Suppressor macrophage (primary cell): ENCODE measurements at regions not wholly inside any gene's neighbourhood (a gene's known extent, or its start where the extent isn't known, plus 50 kb on each side); places are given as distances from the start of the nearest gene placed in this dataset.
"Not testable (repeated sequence)": the region's sequence is repeated elsewhere in the genome, so short reads cannot be mapped to it uniquely, and the experiment has no call there.

Experiments used
- DNase-seq, 4 experiments: peaks; one replicate each; pipeline ENCODE4 v3.0.0-alpha.2; 2020 to 2022

GRCh38 chr2:208939852-208940251, 484.0 kb upstream of the MAP2 start:
- DNase-seq: no peak

DNA sequence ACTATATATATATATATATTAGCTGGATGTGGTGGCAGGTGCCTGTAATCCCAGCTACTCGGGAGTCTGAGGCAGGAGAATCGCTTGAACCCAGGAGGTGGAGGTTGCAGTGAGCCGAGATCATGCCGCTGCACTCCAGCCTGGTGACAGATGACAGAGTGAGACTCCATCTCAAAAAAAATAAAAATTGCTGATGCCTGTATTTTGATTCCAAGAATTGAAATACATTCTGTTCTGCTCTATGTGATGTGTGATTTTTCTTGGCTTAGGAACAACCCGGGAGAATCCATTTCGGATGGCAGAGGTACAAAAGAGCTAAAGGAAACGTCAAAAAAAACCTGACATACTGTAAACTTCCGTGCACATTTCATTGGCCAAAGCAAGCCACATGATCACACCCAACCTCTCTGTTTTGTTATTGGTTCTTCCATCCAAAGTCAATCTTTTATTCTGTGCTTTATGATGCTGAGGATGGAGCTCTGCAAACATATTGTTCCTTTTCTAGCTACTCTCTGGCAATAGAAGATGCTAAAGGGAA, 478.1 kb upstream of the MAP2 start:
- no peak for DNase-seq

DNA sequence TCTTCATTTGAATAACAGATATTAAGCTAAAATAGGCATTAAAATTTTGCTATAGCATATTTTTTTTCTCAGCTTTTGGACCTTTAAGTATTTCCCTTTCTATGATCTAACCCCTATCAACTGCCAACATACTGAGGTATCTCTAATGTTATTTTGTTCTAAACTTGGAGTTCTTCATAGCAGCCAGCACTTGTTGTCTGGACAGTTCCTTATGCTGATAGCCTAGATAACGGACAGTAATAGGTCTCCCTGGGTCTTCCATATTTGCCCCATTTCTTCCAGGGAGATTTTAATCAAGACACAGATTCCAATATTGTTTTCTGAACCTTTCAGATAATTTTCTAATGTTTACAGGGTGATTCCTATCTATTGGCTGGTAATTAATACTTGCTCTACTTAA, 475.8 kb upstream of the MAP2 start:
- DNase-seq: no peak

- no peak for DNase-seq
Measured at GRCh38 chr2:208970070-208970469, 453.8 kb upstream of the MAP2 start.

DNA sequence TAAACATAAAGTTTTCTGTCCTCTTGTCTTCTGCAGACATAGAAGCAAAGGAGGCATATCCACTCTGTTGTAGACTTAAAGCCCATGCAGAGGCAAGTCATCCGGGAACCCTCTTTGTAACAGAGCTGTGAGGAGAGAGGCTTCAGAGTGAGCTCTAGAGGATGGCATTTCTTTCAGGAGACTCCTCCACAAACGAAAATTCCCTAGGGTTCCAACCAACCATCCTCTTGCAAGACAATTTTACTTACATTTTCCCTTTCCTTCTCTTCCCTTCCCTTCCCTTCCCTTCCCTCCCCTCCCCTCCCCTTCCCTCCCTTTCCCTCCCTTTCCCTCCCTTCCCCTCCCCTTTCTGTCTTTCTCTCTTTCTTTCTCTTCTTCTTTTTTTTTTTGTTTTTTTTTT, 446.3 kb upstream of the MAP2 start:
- no peak for DNase-seq

DNA sequence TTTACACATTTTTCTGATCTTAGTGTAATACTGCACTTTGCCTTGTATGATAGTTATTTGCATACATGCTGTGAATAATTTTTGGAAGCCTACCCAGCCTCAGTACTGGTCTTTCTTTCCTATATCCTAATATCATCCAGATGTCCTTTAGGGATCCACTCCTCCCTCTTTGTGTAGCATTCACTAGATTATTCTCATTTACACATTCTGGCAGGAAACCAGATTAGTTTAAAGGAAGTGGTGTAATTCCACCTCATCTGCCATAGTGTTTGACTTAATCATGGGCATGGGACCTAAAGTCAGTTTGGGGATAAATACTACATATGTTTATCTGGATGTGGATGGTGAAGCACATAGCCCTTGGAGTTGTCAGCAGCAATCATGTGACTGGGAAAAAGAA, 444.9 kb upstream of the MAP2 start:
- DNase-seq: no peak

DNA sequence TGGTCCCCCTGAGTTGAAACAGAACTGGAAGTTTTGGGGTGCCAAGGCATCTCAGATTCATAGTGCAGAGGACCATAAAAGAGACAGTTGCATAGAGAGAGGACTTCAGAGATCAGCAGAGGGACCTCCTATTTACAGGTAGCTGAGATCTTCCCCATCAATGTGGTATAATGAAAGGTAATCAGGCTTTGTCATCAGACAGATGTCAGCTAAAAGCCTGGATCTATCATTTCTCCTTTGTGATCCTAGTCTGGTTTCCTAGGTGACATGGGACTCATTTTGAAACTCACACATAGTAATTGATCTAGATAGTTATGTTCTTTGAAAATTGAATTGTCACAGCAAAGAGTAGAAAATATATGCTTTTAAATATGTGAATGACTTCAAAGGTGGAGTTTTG, 443.5 kb upstream of the MAP2 start:
- no peak for DNase-seq

- no peak for DNase-seq
Measured at GRCh38 chr2:208982831-208983230, 441.0 kb upstream of the MAP2 start.

DNA sequence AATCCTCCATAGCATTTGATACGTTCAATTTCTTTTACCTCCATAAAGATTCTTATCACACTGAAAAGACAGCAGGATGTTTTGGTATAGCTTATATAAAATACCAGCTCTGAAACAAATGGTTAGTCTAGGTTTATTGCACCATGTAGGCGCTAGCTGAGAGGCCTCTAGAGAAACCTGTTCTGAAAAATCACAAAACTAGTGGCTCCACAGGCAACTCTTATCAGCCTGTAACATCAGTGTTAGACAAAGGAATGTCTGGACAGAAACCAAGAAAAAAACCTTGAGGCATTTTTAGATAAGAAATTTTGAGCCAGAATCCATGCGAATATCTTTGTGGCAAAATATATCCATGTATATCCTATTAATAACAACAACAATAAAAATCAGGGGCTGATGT, 440.4 kb upstream of the MAP2 start:
- no peak for DNase-seq

DNA sequence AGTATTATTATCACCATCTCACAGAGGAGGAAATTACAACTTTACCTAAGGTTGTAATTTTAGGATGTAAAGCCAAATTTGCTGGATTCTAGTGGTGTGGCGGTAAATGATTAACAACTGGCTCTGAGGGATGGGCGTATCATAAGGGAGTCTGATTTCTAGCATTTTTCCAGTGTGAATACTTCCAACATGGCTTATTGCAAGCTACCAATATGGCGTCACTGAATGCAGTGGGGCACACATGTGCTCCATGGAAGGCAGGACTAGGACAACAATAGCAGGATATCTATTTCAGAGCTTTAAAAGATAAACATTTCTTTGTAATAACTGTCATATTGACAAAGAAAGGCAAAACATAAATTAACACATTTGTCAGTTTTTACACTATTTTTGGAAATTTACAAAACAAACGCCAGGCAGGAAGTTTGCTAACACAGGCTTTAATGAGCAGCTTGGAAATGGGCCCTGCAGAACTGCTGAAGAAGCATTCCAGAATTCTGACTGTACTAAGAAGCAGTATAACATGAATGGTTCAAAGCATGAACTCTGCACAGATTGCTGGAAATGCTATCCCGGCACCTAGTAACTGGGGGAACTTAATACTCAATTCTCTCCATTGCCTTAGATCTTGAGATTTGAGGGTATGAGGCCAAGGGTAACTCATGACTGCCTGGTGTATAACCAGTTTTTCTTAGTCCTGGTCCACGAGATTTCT, 439.3 kb upstream of the MAP2 start:
- DNase-seq: no peak

GRCh38 chr2:208985644-208986043, 438.2 kb upstream of the MAP2 start:
- DNase-seq: no peak

- no peak for DNase-seq
Measured at GRCh38 chr2:208990716-208991115, 433.1 kb upstream of the MAP2 start.

DNA sequence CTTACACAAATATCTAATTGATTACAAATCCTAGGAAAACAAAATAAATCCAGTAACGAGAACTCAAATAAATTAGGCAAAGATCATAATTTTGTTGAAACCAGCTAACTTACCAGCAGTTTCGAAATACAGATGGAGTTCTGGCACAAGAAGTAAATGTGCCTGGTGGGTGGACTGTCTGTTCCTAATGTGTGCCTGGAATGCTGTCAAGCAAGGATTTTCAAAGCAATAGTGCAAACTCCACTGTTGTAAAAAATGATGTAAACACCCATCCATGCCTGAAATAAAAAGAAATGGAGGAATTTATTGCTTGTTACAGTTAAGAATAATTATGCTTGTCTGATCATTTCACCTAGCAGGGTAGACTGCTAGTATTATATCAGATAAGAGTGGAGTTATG, 423.9 kb upstream of the MAP2 start:
- no peak for DNase-seq

- no peak for DNase-seq
Measured at GRCh38 chr2:209002054-209002453, 421.8 kb upstream of the MAP2 start.

- no peak for DNase-seq
Measured at GRCh38 chr2:209005371-209005770, 418.5 kb upstream of the MAP2 start.

DNA sequence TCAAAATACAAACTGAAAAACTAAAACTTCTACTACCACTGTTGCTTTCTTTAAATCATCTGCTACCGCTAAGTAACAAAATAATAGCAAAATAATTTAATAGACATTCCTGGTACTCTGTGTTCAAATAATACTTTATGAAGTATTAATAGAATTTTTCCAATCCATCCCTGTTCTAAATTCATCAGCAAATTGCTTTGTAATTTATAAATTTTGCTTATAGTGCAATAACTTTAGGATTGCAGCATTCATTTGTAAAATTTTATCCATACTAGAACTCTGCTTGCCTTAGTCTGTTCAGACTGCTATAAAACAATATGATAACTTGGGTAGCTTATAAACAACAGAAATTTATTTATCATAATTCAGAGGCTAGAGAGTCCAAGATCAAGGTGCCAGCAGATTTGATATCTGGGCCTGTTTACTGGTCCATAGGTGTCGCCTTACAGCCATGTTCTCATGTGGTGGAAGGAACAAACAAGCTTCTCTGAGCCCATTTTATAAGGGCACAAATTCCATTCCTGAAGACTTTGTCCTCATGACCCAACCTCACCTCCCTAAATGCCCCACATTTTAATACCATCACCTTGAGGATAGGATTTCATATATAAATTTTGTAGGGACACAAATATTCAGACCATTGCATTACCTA, 415.1 kb upstream of the MAP2 start:
- no peak for DNase-seq

- DNase-seq: not testable (repeated sequence)
Measured at GRCh38 chr2:209018633-209019032, 405.2 kb upstream of the MAP2 start.

DNA sequence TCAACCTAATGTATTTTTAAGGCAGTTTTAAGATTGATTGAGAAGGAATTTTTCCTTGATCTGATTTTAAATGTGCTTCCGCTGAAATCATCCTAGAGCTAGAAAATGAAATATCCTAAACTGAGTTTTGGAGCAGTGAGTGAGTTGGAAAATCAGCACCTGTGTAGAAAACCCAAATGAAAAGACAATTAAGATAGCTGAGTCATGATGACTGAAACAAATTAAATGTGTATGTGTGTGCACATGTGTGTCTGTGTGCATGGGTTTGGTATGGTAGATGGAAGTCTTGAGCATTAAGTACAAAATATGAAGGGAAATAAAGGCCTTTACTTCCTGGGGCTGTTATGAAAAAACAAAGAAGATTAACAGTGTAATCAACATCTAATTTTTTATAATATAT, 394.6 kb upstream of the MAP2 start:
- DNase-seq: no peak

- no peak for DNase-seq
Measured at GRCh38 chr2:209044307-209044706, 379.5 kb upstream of the MAP2 start.

DNA sequence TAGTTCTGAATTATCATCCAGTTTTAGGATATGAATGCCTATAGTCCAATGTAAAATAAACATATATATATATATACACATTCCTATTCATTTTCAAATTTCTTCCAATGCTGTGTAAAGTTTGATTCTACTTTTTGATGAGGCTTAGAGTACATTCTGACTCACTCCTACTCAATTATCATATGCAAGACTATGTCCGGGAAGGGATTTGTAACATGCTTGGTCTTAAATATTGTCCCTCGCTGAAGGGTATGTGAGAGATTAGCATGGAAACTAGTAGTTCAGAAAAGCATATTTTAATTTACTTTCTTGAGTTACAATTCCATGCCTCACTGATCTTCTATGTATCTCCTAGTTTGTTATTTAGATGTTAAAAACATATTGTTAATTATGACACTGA, 377.7 kb upstream of the MAP2 start:
- no peak for DNase-seq

DNA sequence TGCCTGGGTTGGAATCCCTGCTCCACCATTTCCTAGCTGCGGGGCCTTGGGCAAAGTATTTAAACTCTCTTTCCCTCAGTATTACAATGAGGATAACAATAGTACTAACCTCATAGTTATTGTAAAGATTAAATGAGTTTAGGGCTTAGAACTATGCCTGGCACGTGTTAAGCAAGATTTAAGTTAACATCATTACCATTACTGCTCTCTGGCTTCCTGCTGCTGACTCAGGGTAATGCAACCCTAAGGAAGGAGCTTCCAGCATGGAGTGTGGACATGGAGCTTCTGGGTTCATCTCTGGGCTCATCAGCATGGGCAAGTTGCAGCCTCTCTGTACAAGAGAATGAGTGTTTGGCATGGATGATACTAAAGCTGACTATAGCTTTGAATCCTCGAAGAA, 374.2 kb upstream of the MAP2 start:
- no peak for DNase-seq

DNA sequence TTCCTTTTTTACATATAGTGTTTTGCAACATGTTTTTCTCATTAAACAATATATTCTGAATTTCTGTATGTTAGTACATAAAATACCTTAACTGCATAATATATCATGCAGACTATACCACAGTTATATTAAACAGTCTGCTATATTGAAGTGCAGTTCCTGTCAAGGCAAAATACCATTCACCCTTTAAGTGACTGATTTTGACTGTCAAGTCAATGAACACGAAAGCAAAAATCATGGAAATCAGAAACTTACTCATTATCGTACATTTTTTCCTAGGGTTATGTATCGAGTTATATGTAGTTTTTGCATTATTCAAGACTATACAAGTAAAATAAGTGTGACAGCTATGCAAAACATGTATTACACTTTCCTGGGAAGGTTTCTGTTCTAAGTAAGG, 361.6 kb upstream of the MAP2 start:
- no peak for DNase-seq

GRCh38 chr2:209070262-209070661, 353.6 kb upstream of the MAP2 start:
- DNase-seq: no peak

GRCh38 chr2:209073151-209073550, 350.7 kb upstream of the MAP2 start:
- DNase-seq: no peak

GRCh38 chr2:209074711-209075110, 349.1 kb upstream of the MAP2 start:
- no peak for DNase-seq
